NB4 (cell line): ENCODE measurements at regions not wholly inside any gene's neighbourhood (a gene's known extent, or its start where the extent isn't known, plus 50 kb on each side); places are given as distances from the start of the nearest gene placed in this dataset.

ENCODE experiments used
- CTCF ChIP-seq: IDR thresholded peaks from one replicate; pipeline ENCODE4 v1.5.1; 2012; ENCODE audit warnings: low read depth, low read length
- MYC ChIP-seq: IDR thresholded peaks from 2 replicates; pipeline ENCODE4 v1.6.1; 2011; ENCODE audit warnings: low read depth, low read length
- POLR2A ChIP-seq: IDR thresholded peaks from 2 replicates; pipeline ENCODE4 v1.6.1; 2011; ENCODE audit warnings: mild to moderate bottlenecking; ENCODE audit not compliant: insufficient read length; ENCODE audit errors: extremely low read depth

GRCh38 chr10:125431149-125431548 lies 251.8 kb downstream of the TEX36 start:
- TF ChIP-seq CTCF, result no peak
- TF ChIP-seq MYC, result no peak
- no peak for TF ChIP-seq POLR2A
